Keratinocyte (primary cell): ENCODE measurements at regions not wholly inside any gene's neighbourhood (a gene's known extent, or its start where the extent isn't known, plus 50 kb on each side); places are given as distances from the start of the nearest gene placed in this dataset.

Source experiments
- DNase-seq: peaks from one replicate; pipeline ENCODE4 v3.0.0-alpha.2; 2011; ENCODE audit warnings: low read depth, missing footprints, low spot score
- FAIRE-seq: peaks from 2 replicates; lab custom pipeline; 2011; peaks lifted over from hg19 to GRCh38; lab: Jason Lieb, UNC
- H2AFZ ChIP-seq: 2 replicates; pipeline ENCODE4 v1.6.0; 2012; ENCODE audit warnings: low read length, control low read depth, inconsistent platforms; ENCODE audit not compliant: control insufficient read depth
- H3K27ac ChIP-seq: 2 replicates; pipeline ENCODE4 v1.5.1; 2011; ENCODE audit warnings: low read length; ENCODE audit not compliant: control insufficient read depth, insufficient read depth
- H3K27me3 ChIP-seq: 3 replicates; pipeline ENCODE4 v1.6.0; 2011; ENCODE audit warnings: low read length; ENCODE audit not compliant: control insufficient read depth, insufficient read depth; ENCODE audit errors: extremely low read depth
- H3K36me3 ChIP-seq, 2 experiments: 2 replicates in 1 of 2; 3 replicates in 1 of 2; pipeline ENCODE4 v1.5.1; 2011; ENCODE audit warnings: low read length in 2 of 2, mild to moderate bottlenecking in 1 of 2; ENCODE audit not compliant: control insufficient read depth in 2 of 2, insufficient read depth in 2 of 2; ENCODE audit errors: extremely low read depth in 1 of 2
- H3K4me1 ChIP-seq: 3 replicates; pipeline ENCODE4 v1.5.1; 2011; ENCODE audit warnings: low read length; ENCODE audit not compliant: control insufficient read depth, insufficient read depth; ENCODE audit errors: extremely low read depth
- H3K4me2 ChIP-seq: 3 replicates; pipeline ENCODE4 v1.6.0; 2011; ENCODE audit warnings: low read depth, low read length; ENCODE audit not compliant: control insufficient read depth, insufficient read depth; ENCODE audit errors: extremely low read depth
- H3K4me3 ChIP-seq, 3 experiments: fragments of 200-600 bp in 1 of 3; sonication (generic) in 1 of 3; 2 replicates in 2 of 3; 3 replicates in 1 of 3; pipeline ENCODE4 v1.5.1; 2011 to 2016; ENCODE audit warnings: low read length in 3 of 3, mild to moderate bottlenecking in 3 of 3, control low read depth in 2 of 3, inconsistent platforms in 1 of 3, low read depth in 1 of 3, mixed read lengths in 1 of 3, mixed run types in 1 of 3, moderate library complexity in 1 of 3; ENCODE audit not compliant: control insufficient read depth in 2 of 3, insufficient read depth in 2 of 3; ENCODE audit errors: extremely low read depth in 1 of 3
- H3K79me2 ChIP-seq: 2 replicates; pipeline ENCODE4 v1.6.0; 2012; ENCODE audit warnings: low read length; ENCODE audit not compliant: control insufficient read depth, insufficient read depth
- H3K9ac ChIP-seq: 3 replicates; pipeline ENCODE4 v1.6.0; 2011; ENCODE audit warnings: low read length; ENCODE audit not compliant: control insufficient read depth, insufficient read depth; ENCODE audit errors: extremely low read depth
- H3K9me1 ChIP-seq: 3 replicates; pipeline ENCODE4 v1.6.0; 2011; ENCODE audit warnings: low read length; ENCODE audit not compliant: control insufficient read depth, insufficient read depth; ENCODE audit errors: extremely low read depth
- H3K9me3 ChIP-seq: 2 replicates; pipeline ENCODE4 v1.5.1; 2012; ENCODE audit warnings: low read depth, low read length; ENCODE audit not compliant: control insufficient read depth
- H4K20me1 ChIP-seq: 3 replicates; pipeline ENCODE4 v1.6.0; 2011; ENCODE audit warnings: low read length; ENCODE audit not compliant: control insufficient read depth, insufficient read depth; ENCODE audit errors: extremely low read depth
- EZH2 ChIP-seq: IDR thresholded peaks from one replicate; pipeline ENCODE4 v1.6.1; 2012; ENCODE audit warnings: inconsistent platforms, mild to moderate bottlenecking, low read length, moderate library complexity
- dilution Hi-C: fragments of 300-500 bp; cut with MboI; formaldehyde crosslinking; loops from one replicate; pipeline ENCODE4 v1.7.0; 2020; ENCODE audit warnings: low sequenced_read_pairs; ENCODE audit not compliant: extremely low pct_ligation_motif_present
- TF ChIP-seq, protein P1 (sequence below), 3 experiments: IDR thresholded peaks in 1 of 3; conservative IDR thresholded peaks in 1 of 3; optimal IDR thresholded peaks in 1 of 3; 2 replicates in 2 of 3; 3 replicates in 1 of 3; pipeline versions ENCODE3 to v1.5.1; 2011; ENCODE audit warnings: low read length in 3 of 3, mild to moderate bottlenecking in 3 of 3, moderate library complexity in 2 of 3, control low read depth in 1 of 3, inconsistent platforms in 1 of 3; ENCODE audit not compliant: insufficient read depth in 2 of 3; ENCODE audit errors: extremely low read depth in 1 of 3

DNA sequence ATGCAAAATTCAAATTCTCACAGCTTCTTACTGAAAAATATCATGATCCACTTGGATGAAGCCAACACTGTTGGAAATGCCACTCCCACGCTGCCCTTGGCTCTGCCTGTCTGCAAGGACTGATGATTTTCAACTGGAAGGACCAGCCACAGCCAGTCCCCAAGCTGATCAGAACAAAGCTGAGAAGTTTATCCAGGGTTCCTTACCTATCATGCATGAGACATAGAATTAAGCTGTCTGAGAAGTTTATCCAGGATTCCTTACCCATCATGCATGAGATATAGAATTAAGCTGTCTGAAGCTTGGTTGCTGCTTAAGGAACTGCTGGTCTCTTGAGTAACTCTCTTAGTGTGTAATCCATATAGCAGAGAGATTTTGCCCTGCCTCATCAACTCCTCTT, 159.8 kb upstream of the TMEM260 start:
- H3K4me1 ChIP-seq, result no peaks in the 10 kb centered on the region
- H3K27ac ChIP-seq, result no peak overlapping the region
- no peaks in the 10 kb centered on the region for H3K79me2 ChIP-seq
- TF ChIP-seq EZH2, result no peak
- TF ChIP-seq, protein P1, sequence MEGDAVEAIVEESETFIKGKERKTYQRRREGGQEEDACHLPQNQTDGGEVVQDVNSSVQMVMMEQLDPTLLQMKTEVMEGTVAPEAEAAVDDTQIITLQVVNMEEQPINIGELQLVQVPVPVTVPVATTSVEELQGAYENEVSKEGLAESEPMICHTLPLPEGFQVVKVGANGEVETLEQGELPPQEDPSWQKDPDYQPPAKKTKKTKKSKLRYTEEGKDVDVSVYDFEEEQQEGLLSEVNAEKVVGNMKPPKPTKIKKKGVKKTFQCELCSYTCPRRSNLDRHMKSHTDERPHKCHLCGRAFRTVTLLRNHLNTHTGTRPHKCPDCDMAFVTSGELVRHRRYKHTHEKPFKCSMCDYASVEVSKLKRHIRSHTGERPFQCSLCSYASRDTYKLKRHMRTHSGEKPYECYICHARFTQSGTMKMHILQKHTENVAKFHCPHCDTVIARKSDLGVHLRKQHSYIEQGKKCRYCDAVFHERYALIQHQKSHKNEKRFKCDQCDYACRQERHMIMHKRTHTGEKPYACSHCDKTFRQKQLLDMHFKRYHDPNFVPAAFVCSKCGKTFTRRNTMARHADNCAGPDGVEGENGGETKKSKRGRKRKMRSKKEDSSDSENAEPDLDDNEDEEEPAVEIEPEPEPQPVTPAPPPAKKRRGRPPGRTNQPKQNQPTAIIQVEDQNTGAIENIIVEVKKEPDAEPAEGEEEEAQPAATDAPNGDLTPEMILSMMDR (optimal IDR thresholded peaks at IDR 0.05 in 1 of 3, IDR thresholded peaks at IDR 0.05 in 1 of 3, conservative IDR thresholded peaks at IDR 0.05 in 1 of 3; ENCODE audit: extremely low read depth in 1 of 3, insufficient read depth in 2 of 3, low read length in 3 of 3), result no peak
- H4K20me1 ChIP-seq, result no peaks in the 10 kb centered on the region
- no peaks in the 10 kb centered on the region for H3K27me3 ChIP-seq
- no peaks in the 10 kb centered on the region for H3K36me3 ChIP-seq
- no peak overlapping the region for H3K4me2 ChIP-seq
- no peaks in the 10 kb centered on the region for H3K9me1 ChIP-seq
- dilution Hi-C loops, result no loop called here
- FAIRE-seq (no peak), DNase-seq (no peak)
- no peak overlapping the region for H2AFZ ChIP-seq
- no peak overlapping the region for H3K9ac ChIP-seq
- no peaks in the 10 kb centered on the region for H3K9me3 ChIP-seq
- no peak overlapping the region for H3K4me3 ChIP-seq

- FAIRE-seq (no peak), DNase-seq (no peak)
- H3K4me2 ChIP-seq, result no peak overlapping the region
- H3K27ac ChIP-seq, result no peak overlapping the region
- H3K9ac ChIP-seq, result no peak overlapping the region
- H3K9me1 ChIP-seq, result no peaks in the 10 kb centered on the region
- TF ChIP-seq, protein P1 (optimal IDR thresholded peaks at IDR 0.05 in 1 of 3, IDR thresholded peaks at IDR 0.05 in 1 of 3, conservative IDR thresholded peaks at IDR 0.05 in 1 of 3; ENCODE audit: extremely low read depth in 1 of 3, insufficient read depth in 2 of 3, low read length in 3 of 3), result no peak
- no peak for TF ChIP-seq EZH2
- H4K20me1 ChIP-seq, result no peaks in the 10 kb centered on the region
- no peak overlapping the region for H3K4me3 ChIP-seq
- no peaks in the 10 kb centered on the region for H3K9me3 ChIP-seq
- H3K36me3 ChIP-seq, result no peaks in the 10 kb centered on the region
- no peaks in the 10 kb centered on the region for H3K4me1 ChIP-seq
- H3K79me2 ChIP-seq, result no peaks in the 10 kb centered on the region
- no peak overlapping the region for H2AFZ ChIP-seq
- no peaks in the 10 kb centered on the region for H3K27me3 ChIP-seq
- dilution Hi-C loops, result no loop called here
Measured at GRCh38 chr14:56422221-56422620, 157.4 kb upstream of the TMEM260 start.
